GM19324 (cell line): ENCODE measurements at regions not wholly inside any gene's neighbourhood (a gene's known extent, or its start where the extent isn't known, plus 50 kb on each side); places are given as distances from the start of the nearest gene placed in this dataset.

ENCODE experiments used
- ATAC-seq: cut with Tn5 transposase; IDR thresholded peaks from one replicate; pipeline ENCODE4 v1.9.1; 2021; ENCODE audit warnings: mild to moderate bottlenecking, moderate library complexity; ENCODE audit not compliant: unreplicated experiment, low FRiP score

DNA sequence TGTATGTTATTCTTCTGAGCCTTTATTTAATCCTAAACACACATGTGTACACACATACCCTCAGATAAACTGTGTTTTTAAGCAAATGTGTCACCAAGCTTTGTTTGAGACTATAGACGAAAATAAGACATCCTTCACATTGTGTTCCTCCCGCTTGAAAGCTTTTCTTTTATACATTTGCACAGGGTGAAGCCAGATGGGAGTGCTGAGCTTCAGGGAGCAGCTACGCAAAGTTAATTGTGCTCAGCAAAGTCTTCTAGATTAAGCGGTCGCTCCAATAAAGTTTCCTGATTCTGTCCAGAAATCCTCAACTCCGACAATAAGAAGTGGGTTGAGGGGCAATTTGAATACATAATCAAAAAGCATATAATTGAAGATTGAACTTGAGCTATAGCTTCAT is 117.2 kb upstream of the ARGLU1 start:
- no peak for ATAC-seq

DNA sequence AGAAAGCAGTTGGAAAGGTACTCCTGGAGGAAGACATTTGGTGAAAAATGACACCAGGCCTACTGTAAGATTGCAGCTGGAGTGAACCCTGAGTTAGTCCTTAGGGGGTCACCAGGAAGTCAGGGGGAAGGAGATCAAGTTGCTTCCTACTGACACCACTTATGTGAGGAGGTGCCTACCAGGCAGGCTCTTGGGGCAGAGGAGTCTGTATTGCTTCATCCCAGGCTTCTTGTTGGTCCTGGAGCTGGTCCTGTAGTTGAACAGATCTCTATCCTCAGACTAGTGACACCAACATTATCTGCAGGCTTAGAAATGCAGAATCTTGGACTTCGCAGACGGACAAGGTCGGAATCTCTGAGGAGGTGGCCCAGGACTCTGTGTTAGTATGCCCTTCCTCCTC is 116.0 kb upstream of the ARGLU1 start:
- ATAC-seq, result no peak

DNA sequence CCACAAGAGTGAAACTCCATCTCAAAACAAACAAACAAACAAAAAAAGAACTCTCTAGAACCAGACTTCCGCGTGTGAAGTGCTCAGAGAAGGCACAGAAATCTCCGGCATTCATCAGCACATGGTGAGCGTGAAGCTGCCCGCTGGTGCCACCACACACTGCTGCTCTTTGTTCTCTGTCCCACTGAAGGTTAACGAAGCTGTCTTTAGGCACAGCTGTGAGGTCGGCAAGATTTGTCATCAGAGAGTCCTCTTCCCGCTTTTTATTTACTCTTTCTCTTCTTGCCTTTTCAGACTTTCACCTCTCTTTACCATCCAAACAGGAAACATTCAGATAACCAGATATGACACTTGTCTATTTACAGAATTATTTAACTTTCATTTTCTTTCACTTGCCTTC is 115.2 kb upstream of the ARGLU1 start:
- no peak for ATAC-seq

DNA sequence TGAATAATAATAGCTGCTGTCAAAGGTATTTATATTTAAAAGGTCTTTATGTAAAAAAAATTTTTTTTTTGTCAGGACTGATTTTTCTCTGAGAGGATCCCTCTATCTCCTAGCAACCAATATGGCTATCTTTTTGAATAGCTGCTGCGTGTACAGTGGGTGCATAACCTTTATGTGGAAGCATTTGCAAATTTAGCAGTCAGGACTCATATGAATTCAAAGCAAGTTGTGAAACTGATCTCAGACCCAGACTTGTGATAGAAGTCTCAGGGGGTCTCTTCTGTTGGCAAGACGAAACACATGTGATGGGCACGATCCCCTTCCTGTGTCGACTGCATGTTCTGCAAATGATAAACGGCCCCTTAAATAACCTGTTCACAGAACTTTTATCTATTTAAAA is 114.1 kb upstream of the ARGLU1 start:
- ATAC-seq, result no peak

DNA sequence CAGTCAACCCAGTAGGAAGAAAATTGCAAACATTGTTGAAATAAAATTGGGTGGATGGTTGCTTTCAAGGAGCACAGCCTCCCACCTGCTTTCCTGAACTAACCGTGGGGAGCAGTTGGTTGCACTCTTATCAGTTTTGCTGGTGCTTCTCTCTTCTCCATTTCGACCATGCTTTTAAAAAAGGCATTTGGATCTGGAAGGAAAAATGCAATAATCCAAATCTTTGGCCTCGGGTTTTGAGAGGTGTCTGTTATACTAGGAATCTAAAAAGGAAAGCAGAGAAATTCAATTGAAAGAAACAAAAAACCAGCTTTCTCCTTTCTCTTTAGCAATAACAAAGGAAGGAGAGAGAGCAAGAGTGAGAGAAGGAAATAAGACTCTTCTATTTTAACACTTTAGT is 113.6 kb upstream of the ARGLU1 start:
- ATAC-seq, result no peak

DNA sequence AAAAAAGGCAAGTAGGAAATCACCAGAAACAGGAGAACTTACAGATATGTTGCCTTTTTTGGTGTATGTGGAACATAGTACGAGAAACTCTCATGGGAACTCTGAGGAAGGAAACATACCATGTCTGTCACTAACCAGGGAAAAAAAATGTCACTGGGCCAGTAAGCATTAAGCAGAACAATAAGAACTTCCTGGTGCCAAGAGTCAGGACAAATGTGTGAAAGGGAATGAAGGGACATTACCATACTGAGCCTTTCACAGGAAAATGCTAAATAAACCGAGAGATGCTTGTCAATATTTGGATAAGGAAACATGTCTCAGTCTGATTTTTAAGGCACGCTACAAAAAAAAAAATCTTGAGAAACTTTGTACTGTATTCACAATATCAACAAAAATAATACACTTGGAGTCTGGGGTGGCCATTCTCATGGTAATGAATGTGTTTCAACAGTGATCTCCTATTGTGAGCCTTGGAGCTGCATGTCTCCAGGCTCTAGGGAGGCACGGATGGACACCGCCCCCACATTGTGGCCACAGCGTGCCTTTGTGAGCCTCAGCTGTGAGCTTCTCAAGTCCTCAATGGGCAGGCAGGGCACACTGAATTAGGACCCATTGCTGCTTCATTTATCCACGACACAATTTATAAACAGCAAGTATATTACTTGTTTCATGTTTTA is 113.0 kb upstream of the ARGLU1 start:
- no peak for ATAC-seq

DNA sequence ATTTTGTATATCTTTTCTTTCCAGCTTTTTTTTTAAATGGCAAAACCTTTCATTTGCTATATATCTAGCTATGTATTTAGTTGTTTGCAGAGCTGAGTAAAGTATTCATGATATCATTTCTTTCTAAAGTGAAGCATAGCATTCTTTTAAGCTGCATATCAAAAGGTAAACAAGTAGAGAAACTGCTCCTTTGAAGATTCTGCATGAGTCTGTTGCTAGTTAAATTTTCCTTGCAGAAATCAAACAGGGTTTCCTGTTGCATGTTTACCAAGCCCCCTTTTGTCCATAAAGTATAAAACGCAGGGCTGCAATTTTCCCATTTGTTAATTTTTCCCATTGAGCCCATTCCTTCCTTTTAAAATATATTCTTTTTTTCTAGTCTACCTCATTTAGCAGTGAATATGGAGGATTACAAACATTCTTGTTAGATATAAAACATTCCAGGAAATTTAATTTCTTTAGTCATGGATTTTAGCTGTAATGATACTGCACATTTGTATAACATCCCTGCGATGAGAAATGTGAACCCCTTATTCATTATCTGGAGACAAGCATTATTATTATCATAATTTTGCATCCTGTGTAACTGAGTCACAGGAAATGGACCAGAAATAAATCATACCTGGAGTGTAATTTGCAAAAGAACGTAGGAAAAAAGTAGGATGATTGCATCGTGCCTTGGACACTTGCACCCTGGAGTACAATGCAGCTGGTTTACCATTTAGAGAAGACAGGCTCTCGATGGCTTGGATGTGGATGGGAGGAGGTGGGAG is 110.9 kb upstream of the ARGLU1 start:
- ATAC-seq, result no peak

DNA sequence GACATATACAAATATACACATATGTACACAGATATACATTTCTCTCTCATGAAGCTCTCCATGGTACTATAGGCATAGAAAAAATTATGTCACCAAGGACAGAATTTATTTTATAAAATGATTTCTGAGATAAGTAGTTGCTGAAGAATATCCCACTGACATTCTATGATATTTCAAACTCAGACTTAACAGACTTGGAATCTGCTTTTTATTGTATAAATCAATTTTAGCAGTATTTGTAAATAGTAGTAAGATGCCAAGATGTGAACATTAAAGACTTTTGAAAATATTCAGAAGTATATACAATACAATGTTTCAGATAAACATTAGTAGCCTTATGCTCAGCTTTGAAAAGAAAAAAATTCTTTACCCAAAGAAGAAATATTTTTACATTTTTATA is 107.4 kb upstream of the ARGLU1 start:
- ATAC-seq, result no peak

DNA sequence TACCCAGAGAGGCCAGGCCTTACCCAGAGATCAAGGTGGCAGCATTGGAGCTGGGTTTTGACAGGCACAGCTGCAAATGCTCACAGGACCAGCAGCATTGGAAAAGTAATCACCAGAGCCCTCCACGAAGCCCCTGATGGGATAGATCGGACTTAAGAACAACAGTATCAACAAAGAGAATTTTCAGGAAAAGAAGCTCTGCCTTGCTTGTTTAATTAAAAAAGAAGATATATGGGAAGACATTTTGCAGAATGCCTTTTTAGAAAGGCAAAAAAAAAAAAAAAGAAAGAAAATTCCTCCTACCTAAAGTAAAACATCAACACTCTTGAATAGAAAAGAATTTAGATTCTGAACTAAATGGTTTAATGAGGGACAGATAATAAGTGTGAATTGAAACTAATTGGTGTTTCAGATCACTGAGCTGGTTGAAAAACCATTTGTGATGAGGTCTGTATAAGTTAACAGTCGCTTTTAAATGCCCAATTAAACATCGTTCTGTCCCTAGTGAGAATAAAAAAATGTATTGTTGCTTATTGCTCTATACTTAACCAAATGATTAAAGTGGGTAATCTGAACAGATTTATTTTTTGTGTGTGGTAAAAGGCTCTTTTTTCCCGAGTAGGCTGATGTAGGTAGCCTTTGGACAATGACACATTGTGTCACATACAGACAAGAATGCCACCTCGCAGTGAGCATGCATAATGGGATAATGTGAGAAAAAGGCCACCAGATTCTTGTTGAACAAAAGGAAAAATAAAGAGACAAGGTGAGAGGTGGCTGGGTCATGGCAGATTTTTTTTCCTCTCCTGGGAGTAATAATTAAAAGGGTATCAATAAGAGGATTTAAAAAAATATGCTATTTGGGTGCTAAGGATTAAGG is 93.0 kb upstream of the ARGLU1 start:
- ATAC-seq, result no peak

DNA sequence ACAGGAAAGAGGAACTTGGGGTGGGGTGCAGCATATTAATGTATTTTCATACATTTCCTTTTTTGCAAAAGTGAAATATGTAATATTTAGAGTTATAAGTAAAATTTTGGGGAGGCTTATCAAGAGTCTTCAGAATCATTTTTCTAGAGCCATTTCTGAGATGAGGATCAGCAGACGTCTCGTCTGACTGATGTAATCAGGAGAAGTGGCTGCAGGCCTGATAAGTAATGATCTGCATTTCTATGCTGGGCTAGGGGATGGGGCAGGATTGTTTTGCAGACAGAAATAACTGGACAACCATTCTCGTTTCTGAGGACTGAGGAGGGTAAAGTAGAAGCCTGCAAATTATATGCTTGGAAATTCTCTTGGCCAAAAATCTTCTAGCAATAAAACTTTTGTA is 89.2 kb upstream of the ARGLU1 start:
- no peak for ATAC-seq

DNA sequence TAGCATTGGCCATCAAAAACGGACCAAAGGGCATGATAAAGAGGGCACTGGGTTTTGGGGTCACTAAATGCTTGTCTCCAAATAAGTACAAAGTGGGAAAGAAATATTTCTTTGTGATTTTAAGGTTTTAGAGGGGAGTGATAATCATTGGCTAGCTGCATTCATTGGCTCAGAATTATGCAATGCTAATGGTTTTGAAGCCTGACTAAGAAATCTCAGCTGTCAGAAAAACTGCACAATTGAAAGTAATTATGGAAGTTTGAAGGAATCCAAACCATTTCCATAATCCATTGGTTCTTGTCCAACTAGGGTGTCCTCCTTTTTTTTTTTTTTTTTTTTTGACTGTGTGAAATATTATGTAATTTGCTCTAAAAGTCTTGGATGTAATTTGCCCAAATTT is 88.2 kb upstream of the ARGLU1 start:
- no peak for ATAC-seq

DNA sequence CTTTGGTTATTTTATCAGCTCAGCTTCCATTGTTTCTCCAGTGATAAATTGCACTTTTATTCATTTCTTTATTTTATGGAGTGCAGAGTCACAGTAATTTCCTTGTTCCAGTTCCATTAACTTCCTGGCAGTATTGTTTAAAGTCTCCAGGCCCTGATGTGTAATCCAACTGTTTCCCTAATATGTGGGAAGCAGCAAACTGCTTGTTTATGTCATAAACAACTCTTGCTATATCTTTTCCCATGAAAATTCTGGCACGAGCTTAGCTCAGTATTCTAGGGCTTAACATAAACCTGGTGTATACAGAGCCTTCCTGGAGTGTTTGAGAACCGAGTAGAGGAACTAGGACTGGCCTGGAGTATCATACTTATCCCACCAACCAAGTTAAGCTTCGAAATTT is 83.5 kb upstream of the ARGLU1 start:
- ATAC-seq, result no peak

DNA sequence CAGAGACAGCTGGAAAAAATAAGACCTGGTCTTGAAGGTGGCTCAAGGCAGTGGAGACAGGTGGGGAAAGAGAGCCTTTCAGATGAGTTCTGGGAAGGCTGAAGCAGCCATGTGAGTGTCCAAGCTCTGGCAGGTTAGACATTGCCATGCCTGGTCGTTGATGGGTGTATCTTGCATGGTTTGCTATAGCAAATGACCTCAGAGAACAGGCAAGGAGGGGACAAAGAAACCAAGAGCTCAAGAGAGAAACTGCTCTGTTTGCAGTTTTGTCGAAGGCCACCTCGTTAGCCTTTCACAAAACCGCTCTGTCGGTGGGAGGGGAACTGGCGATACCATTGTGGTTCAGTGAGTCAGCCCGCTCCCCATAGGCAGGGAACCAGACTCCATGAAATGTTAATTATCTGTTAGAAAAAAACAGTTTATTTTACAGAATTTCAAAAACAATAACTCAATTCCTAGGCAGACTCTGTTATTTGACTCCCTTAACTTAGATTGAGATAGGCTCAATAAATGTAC is 82.8 kb upstream of the ARGLU1 start:
- no peak for ATAC-seq

DNA sequence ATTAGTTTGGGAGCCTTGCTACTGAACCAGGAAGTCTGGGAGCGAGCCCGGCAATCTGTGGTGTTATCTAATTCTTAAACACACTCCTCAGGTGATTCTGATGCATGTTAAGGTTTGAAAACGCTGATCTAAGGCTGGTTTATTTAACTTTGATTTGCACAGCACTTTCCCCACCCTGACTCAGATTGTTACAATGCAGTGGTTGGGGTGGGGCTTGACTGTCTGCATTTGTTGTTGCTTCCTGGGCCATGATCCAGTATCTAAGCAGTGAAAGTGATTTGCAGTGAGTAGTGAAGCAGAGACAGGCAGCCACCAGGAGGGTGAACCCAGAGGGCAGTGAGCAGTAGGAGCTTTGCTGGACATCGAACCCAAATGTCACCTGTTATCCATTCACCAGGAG is 81.6 kb upstream of the ARGLU1 start:
- ATAC-seq, result no peak

DNA sequence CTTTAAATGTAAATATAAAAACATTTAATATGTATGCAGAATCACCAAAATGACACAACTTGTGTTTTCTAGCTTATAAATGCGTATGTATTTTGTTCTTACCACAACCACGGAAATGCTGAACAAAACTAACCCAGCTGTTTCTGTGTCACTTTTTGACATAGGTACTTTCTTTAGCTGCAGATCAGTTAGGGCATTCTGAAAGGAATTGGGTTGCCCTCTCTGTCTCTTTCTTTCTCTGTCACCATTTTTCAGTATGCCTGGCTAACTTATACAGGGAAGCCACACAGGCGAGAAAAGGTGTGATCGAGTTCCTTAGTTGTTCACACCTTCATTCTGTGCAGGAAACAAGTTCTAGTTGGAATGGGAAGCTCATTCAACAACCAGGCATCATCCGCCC is 72.6 kb upstream of the ARGLU1 start:
- no peak for ATAC-seq

DNA sequence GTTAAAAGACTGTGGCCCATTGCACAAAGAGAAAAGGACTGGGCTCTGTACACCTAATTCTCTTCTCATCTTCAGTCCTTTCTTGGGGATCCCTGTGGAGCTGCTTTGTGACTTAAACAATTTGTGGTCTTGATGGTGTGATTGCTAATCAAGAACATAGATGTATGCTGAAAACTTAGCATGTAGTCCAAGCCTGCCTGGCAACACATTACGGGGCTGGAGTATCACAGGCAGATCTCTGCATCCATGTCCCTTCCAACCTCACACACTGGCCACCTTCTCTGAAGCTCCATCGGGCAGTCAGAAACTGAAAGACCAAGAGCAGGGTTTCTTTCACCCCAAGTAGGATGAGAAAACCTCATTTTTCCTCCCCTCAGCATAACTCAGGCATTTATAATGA is 69.6 kb upstream of the ARGLU1 start:
- ATAC-seq, result no peak

DNA sequence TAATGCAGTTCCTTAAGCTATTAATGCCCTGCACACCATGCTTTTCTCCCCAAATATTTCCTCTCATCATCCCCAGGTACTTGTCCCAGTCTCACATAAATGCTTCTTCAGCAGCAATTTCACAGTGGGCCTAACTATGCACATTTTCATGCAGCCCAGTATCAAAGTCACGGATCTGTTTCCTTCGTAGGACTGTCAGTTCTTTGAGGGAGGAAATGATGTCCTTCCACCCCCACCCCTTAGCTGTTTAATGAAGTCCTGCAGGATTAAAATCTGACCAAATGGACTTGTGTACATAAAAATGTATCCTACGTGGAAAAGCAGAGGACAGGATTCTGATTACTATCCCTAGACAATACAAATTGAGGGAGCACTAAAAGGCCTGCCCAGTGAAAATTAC is 68.6 kb upstream of the ARGLU1 start:
- no peak for ATAC-seq

DNA sequence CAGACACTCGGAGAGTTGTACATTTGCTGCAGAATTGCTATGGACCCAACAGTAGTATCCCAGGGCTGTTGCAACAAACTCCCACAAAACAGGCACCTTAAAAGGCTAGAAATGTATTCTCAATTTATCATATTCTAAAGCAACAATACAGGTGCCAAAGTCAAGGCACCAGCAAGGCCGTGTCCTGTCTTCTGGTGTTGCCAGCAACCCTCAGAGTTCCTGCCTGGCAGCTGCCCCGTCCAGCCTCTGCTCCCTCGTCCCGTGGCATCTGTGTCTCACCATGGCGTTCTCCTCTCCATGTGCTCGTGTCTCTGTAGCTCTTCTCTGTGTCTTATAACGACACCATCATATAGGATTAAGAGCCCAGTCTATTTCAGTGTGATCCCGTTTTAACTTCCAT is 67.7 kb upstream of the ARGLU1 start:
- ATAC-seq, result no peak

DNA sequence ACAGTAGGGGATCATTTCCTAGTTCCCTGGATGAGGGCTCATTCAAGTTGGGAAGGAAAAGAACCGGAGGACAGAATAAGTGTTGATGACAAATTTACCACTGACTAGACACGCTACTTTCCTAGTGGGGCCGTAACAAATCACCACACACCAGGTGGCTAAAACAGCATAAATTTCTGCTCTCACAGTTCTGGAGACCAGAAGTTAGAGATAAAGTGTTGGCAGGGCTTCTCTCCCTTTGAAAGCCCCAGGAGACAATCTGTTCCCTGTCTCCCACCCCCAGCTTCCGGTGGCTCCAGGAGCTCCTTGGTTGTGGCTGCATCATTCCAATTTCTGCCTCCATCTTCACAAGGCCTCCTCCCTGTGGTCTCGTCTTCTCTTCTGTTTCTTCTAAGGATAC is 65.4 kb upstream of the ARGLU1 start:
- ATAC-seq, result no peak

DNA sequence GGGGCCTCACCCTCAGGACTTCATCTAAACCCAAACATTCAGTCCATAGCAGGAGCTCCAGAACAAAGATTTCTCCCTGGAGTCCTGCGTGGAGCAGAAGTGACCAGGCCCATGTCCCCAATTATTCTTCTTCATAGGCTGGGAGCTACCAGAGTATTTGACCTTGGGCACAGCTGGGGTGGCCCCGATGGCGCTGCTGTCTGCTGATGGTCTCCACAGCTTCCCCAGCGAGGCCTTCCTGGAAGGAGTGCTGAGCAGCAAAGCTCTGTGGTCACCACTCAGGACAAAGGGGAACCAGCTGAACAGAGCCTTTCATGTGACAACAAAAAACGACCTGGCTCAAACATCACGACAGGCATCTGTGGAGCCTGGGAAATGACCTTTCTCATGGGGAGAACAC is 62.7 kb upstream of the ARGLU1 start:
- ATAC-seq, result no peak

DNA sequence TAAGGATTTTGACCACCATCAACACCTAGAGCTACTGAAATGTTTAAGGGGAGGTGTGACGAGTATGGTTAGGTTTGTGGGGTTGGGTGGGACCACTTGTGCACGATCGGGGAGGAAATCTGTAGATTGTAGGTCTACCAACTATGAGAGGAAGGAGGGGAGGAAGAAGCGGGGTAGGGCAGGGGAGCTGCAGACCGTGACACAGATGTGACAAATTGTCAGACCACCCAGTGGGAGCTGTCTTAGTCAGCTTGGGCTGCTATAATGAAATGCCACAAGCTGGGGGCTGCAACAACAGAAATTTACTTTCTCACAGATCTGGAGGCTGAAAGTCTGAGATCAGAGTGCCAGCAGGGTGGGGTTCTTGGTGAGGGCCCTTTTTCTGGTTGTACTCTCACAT is 62.2 kb upstream of the ARGLU1 start:
- ATAC-seq, result no peak
